Liver (tissue), 8 donors: ENCODE measurements at regions not wholly inside any gene's neighbourhood (a gene's known extent, or its start where the extent isn't known, plus 50 kb on each side); places are given as distances from the start of the nearest gene placed in this dataset.
"Not testable (repeated sequence)": the region's sequence is repeated elsewhere in the genome, so short reads cannot be mapped to it uniquely, and the experiment has no call there.

Experiments
- DNase-seq: peaks from one replicate; pipeline ENCODE4 v3.0.0-alpha.2; 2017; ENCODE audit warnings: low spot score
- H3K27ac ChIP-seq, 2 donors: one replicate each; pipeline ENCODE4 v1.7.0; 2013; ENCODE audit warnings: inconsistent platforms in 2 of 2, low read length in 2 of 2, control low read depth in 1 of 2, low read depth in 1 of 2, mild to moderate bottlenecking in 1 of 2
- H3K27me3 ChIP-seq, 4 donors: one replicate each; pipeline versions ENCODE4 v1.6.1 to v1.7.0; 2013; ENCODE audit warnings: low read length in 3 of 4, inconsistent platforms in 1 of 4, mild to moderate bottlenecking in 1 of 4, moderate library complexity in 1 of 4; ENCODE audit not compliant: control insufficient read depth in 4 of 4, insufficient read depth in 4 of 4
- H3K36me3 ChIP-seq, 4 donors: one replicate each; pipeline versions ENCODE4 v1.6.1 to v1.7.0; 2013; ENCODE audit warnings: low read length in 3 of 4, mild to moderate bottlenecking in 3 of 4, low read depth in 1 of 4, moderate library complexity in 1 of 4; ENCODE audit not compliant: control insufficient read depth in 4 of 4, insufficient read depth in 3 of 4
- H3K4me1 ChIP-seq, 4 donors: one replicate each; pipeline versions ENCODE4 v1.6.1 to v1.7.0; 2013; ENCODE audit warnings: low read length in 3 of 4, mild to moderate bottlenecking in 3 of 4, moderate library complexity in 1 of 4; ENCODE audit not compliant: control insufficient read depth in 4 of 4, insufficient read depth in 4 of 4
- H3K4me3 ChIP-seq, 3 donors: one replicate each; pipeline versions ENCODE4 v1.6.1 to v1.7.0; 2013; ENCODE audit warnings: low read length in 3 of 3, control low read depth in 1 of 3, low read depth in 1 of 3, mild to moderate bottlenecking in 1 of 3
- H3K9ac ChIP-seq, 2 donors: one replicate each; pipeline ENCODE4 v1.7.0; 2013; ENCODE audit warnings: low read length in 2 of 2, mild to moderate bottlenecking in 2 of 2, moderate library complexity in 2 of 2, control low read depth in 1 of 2, low read depth in 1 of 2
- H3K9me3 ChIP-seq, 4 donors: one replicate each; pipeline versions ENCODE4 v1.6.1 to v1.7.0; 2013; ENCODE audit warnings: low read length in 3 of 4; ENCODE audit not compliant: control insufficient read depth in 4 of 4
- CTCF ChIP-seq: fragments of 150-350 bp; IDR thresholded peaks from 2 replicates; pipeline ENCODE4 v1.5.1; 2017; ENCODE audit warnings: improper control_type of control experiment, low read depth, low read length; ENCODE audit not compliant: missing input control
- RAD21 ChIP-seq, 2 donors: IDR thresholded peaks; 2 replicates each; pipeline ENCODE4 v1.6.1; 2016; ENCODE audit warnings: antibody characterized with exemption in 2 of 2, mild to moderate bottlenecking in 2 of 2
- WGBS: extraction: QIAGEN DNeasy Blood & Tissue Kit; methylation state at CpG from one replicate; pipeline ENCODE4 v1.1.7; 2013; 5-methylcytosine and 5-hydroxymethylcytosine counted together
- donor health status: healthy.
- donor health status: healthy.
- donor health status: healthy.
- donor health status: healthy.
- donor health status: healthy.

- not testable (repeated sequence) for H3K27ac ChIP-seq, H3K9me3 ChIP-seq, H3K27me3 ChIP-seq, H3K4me3 ChIP-seq, DNase-seq, H3K4me1 ChIP-seq, H3K9ac ChIP-seq, H3K36me3 ChIP-seq
- 96% methylated on average over 2 of the region's 2 CpGs for WGBS
Measured at GRCh38 chr5:34185572-34185971, 142.6 kb upstream of the C1QTNF3 start.

DNA sequence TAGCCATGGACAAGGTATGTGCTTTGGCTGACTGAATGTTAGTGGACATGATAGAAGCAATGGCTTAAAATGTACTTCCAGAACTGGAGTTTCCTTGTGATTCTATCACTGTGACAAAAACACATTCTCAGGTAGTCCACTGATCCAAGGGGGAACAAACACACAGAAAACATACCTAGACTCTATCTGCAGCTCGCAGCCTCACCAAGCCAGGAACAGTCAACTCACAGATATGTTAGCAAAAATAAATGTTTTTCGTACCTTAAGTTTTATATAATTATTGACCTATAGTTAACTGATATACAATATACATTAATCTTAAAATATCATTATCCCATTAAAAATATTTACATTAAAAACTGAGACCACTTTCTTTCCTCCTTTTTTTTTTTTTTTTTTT is 143.1 kb upstream of the C1QTNF3 start:
- not testable (repeated sequence) for H3K27me3 ChIP-seq, DNase-seq, H3K9me3 ChIP-seq, H3K36me3 ChIP-seq, H3K27ac ChIP-seq, H3K4me1 ChIP-seq, H3K9ac ChIP-seq, H3K4me3 ChIP-seq
- WGBS: 94% methylated on average over 2 of the region's 2 CpGs

GRCh38 chr5:34186865-34187264 is 143.9 kb upstream of the C1QTNF3 start:
- not testable (repeated sequence) for H3K27me3 ChIP-seq, H3K4me3 ChIP-seq, H3K4me1 ChIP-seq, DNase-seq, H3K36me3 ChIP-seq, H3K9ac ChIP-seq, H3K27ac ChIP-seq, H3K9me3 ChIP-seq
- 92% methylated on average over 2 of the region's 2 CpGs for WGBS

DNA sequence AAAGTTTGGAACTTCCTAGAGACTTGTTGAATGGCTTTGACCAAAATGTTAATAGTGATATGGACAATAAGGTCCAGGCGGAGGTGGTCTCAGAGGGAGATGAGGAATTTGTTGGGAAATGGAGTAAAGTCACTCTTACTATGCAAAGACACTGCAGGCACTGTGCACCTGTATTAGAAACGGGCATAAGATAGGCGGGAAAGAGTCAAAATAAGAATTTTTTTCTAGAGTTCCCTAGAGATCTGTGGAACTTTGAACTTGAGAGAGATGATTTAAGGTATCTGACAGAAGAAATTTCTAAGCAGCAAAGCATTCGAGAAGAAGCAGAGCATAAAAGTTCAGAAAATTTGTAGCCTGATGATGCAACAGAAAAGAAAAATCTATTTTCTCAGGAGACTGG is 144.4 kb upstream of the C1QTNF3 start:
- not testable (repeated sequence) for H3K4me1 ChIP-seq, DNase-seq, H3K36me3 ChIP-seq, H3K9me3 ChIP-seq, H3K4me3 ChIP-seq, H3K27ac ChIP-seq, H3K27me3 ChIP-seq, H3K9ac ChIP-seq
- 96% methylated on average over 2 of the region's 4 CpGs for WGBS

- H3K4me3 ChIP-seq, H3K27me3 ChIP-seq, H3K4me1 ChIP-seq, H3K27ac ChIP-seq, H3K36me3 ChIP-seq, H3K9ac ChIP-seq, H3K9me3 ChIP-seq: not testable (repeated sequence)
- WGBS: 89% methylated on average over 10 of the region's 11 CpGs
- DNase-seq: peak; percentile 63
- TF ChIP-seq RAD21 (IDR thresholded peaks at IDR 0.05): peak in 1 of 2 donors; percentile 63
- peak; percentile 25 for TF ChIP-seq CTCF
Measured at GRCh38 chr5:34188001-34188822, 145.2 kb upstream of the C1QTNF3 start.

- H3K9ac ChIP-seq, H3K9me3 ChIP-seq, H3K4me1 ChIP-seq, H3K27ac ChIP-seq, H3K4me3 ChIP-seq, DNase-seq, H3K27me3 ChIP-seq: not testable (repeated sequence)
- 98% methylated on average over 18 of the region's 21 CpGs for WGBS
- H3K36me3 ChIP-seq: peaks cover 0 to 10% (median 0%) of the 10 kb centered on the region in 4 donors
Measured at GRCh38 chr5:34189246-34189645, 146.2 kb upstream of the C1QTNF3 start.

- H3K9ac ChIP-seq, H3K27me3 ChIP-seq, H3K9me3 ChIP-seq, H3K27ac ChIP-seq, H3K4me1 ChIP-seq, H3K36me3 ChIP-seq, H3K4me3 ChIP-seq: not testable (repeated sequence)
- WGBS: 97% methylated on average over 16 of the region's 16 CpGs
- peak; percentile 39 for DNase-seq
Measured at GRCh38 chr5:34189752-34190411, 146.9 kb upstream of the C1QTNF3 start.
